OCI-LY7 (cell line): ENCODE measurements at regions not wholly inside any gene's neighbourhood (a gene's known extent, or its start where the extent isn't known, plus 50 kb on each side); places are given as distances from the start of the nearest gene placed in this dataset.

ENCODE experiments used
- BruUV-seq: library from RNA; stranded (reverse); fragments of 400-500 nt; replicated peaks from 2 replicates; lab custom pipeline; 2021; lab: Mats Ljungman, UMichigan
- CTCF ChIA-PET: fragments of 300-600 bp; sonication (Branson Sonifier 250); formaldehyde crosslinking; loops from one replicate; lab custom pipeline; 2022; ENCODE audit warnings: antibody characterized with exemption; ENCODE audit not compliant: unreplicated experiment; lab: Charles Lee
- POLR2A ChIA-PET: fragments of 300-600 bp; sonication (Branson Sonifier 250); formaldehyde crosslinking; loops from one replicate; lab custom pipeline; 2022; ENCODE audit warnings: antibody characterized with exemption; lab: Charles Lee
- DNase-seq: peaks from one replicate; pipeline ENCODE4 v3.0.0-alpha.2; 2015; ENCODE audit warnings: low spot score
- H2AFZ ChIP-seq: fragments of 200-600 bp; sonication (generic), shearing (Covaris generic); 2 replicates; pipeline ENCODE4 v1.6.1; 2014; ENCODE audit warnings: mild to moderate bottlenecking, antibody characterized with exemption, low read length, moderate library complexity
- H3K27ac ChIP-seq: fragments of 200-600 bp; sonication (generic); 2 replicates; pipeline ENCODE4 v1.5.1; 2014; ENCODE audit warnings: mixed run types, low read depth, mild to moderate bottlenecking, moderate library complexity, low read length, inconsistent platforms; ENCODE audit not compliant: poor library complexity, severe bottlenecking
- H3K36me3 ChIP-seq: fragments of 200-600 bp; sonication (generic); 2 replicates; pipeline ENCODE4 v1.6.1; 2014; ENCODE audit warnings: mild to moderate bottlenecking, antibody characterized with exemption, low read length, moderate library complexity, mixed read lengths; ENCODE audit not compliant: insufficient read depth
- H3K4me1 ChIP-seq: fragments of 200-600 bp; sonication (generic); 2 replicates; pipeline ENCODE4 v1.5.1; 2014; ENCODE audit warnings: mild to moderate bottlenecking, low read length; ENCODE audit not compliant: insufficient read depth, poor library complexity, severe bottlenecking
- H3K4me2 ChIP-seq: fragments of 200-600 bp; sonication (generic); 2 replicates; pipeline ENCODE4 v1.6.1; 2014; ENCODE audit warnings: mild to moderate bottlenecking, low read length
- H3K4me3 ChIP-seq: fragments of 200-600 bp; sonication (generic); 2 replicates; pipeline ENCODE4 v1.5.1; 2014; ENCODE audit warnings: mild to moderate bottlenecking, low read depth, low read length; ENCODE audit not compliant: poor library complexity, severe bottlenecking
- H3K79me2 ChIP-seq: fragments of 200-600 bp; sonication (generic); 2 replicates; pipeline ENCODE4 v1.6.1; 2016; ENCODE audit warnings: low read depth, mild to moderate bottlenecking, low read length, moderate library complexity, mixed read lengths; ENCODE audit not compliant: insufficient read depth
- H3K9me2 ChIP-seq: fragments of 200-600 bp; sonication (generic); 2 replicates; pipeline ENCODE4 v1.6.1; 2016; ENCODE audit warnings: mild to moderate bottlenecking, low read length, mixed read lengths; ENCODE audit not compliant: insufficient read depth
- H3K9me3 ChIP-seq: fragments of 200-600 bp; sonication (generic); 2 replicates; pipeline ENCODE4 v1.6.1; 2014; ENCODE audit warnings: mild to moderate bottlenecking, mixed run types, low read length, mixed read lengths
- H4K20me1 ChIP-seq: fragments of 200-600 bp; sonication (generic); 2 replicates; pipeline ENCODE4 v1.6.1; 2014; ENCODE audit warnings: mild to moderate bottlenecking, antibody characterized with exemption, low read length, moderate library complexity, mixed read lengths; ENCODE audit not compliant: insufficient read depth
- EZH2phosphoT487 ChIP-seq: fragments of 200-600 bp; sonication (generic); IDR thresholded peaks from 2 replicates; pipeline ENCODE4 v1.6.1; 2018; ENCODE audit warnings: low read depth, borderline replicate concordance, mild to moderate bottlenecking, mixed run types, antibody characterized with exemption, low read length, moderate library complexity, mixed read lengths
- intact Hi-C: fragments of 100-400 bp; cut with micrococcal nuclease; formaldehyde crosslinking; loops from one replicate; pipeline ENCODE4 v1.10.0; 2022; ENCODE audit not compliant: unreplicated experiment
- TF ChIP-seq, protein P1 (sequence below): fragments of 200-600 bp; sonication (generic); conservative IDR thresholded peaks from 2 replicates; pipeline ENCODE4 v1.5.1; 2014; ENCODE audit warnings: mild to moderate bottlenecking, antibody characterized with exemption, low read length, moderate library complexity, mixed read lengths

GRCh38 chr6:114619621-114620200, 276.9 kb upstream of the HS3ST5 start:
- Histone ChIP-seq H3K36me3 (no peaks in the 10 kb centered on the region), H3K79me2 (no peaks in the 10 kb centered on the region), H3K9me2 (no peaks in the 10 kb centered on the region), H2AFZ (no peak overlapping the region), H3K27ac (no peak overlapping the region), H3K4me3 (no peak overlapping the region), H3K4me2 (no peak overlapping the region), H3K9me3 (no peaks in the 10 kb centered on the region), H4K20me1 (no peaks in the 10 kb centered on the region), H3K4me1 (no peaks in the 10 kb centered on the region)
- no TSS peak for BruUV-seq
- TF ChIP-seq, protein P1, sequence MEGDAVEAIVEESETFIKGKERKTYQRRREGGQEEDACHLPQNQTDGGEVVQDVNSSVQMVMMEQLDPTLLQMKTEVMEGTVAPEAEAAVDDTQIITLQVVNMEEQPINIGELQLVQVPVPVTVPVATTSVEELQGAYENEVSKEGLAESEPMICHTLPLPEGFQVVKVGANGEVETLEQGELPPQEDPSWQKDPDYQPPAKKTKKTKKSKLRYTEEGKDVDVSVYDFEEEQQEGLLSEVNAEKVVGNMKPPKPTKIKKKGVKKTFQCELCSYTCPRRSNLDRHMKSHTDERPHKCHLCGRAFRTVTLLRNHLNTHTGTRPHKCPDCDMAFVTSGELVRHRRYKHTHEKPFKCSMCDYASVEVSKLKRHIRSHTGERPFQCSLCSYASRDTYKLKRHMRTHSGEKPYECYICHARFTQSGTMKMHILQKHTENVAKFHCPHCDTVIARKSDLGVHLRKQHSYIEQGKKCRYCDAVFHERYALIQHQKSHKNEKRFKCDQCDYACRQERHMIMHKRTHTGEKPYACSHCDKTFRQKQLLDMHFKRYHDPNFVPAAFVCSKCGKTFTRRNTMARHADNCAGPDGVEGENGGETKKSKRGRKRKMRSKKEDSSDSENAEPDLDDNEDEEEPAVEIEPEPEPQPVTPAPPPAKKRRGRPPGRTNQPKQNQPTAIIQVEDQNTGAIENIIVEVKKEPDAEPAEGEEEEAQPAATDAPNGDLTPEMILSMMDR = no peak
- no peak for TF ChIP-seq EZH2phosphoT487
- DNase-seq = no peak
- ChIA-PET CTCF (no interaction called here), POLR2A (interaction anchor here (0.7 kb wide), 1 partner anchor 29 kb away, joined by 3 read pairs; no protein-coding TSS in a partner anchor)
- intact Hi-C loops = no loop called here

- H3K4me2 ChIP-seq = no peak overlapping the region
- POLR2A ChIA-PET = interaction anchor here (0.6 kb wide), 2 partner anchors 15 to 54 kb away, joined by 3 to 4 read pairs; no protein-coding TSS in a partner anchor
- no peaks in the 10 kb centered on the region for H3K79me2 ChIP-seq
- TF ChIP-seq EZH2phosphoT487 = no peak
- TF ChIP-seq, protein P1 = no peak
- intact Hi-C loops = no loop called here
- CTCF ChIA-PET = no interaction called here
- H3K9me3 ChIP-seq = no peaks in the 10 kb centered on the region
- no peak overlapping the region for H3K4me3 ChIP-seq
- no peak for DNase-seq
- H3K27ac ChIP-seq = no peak overlapping the region
- H3K4me1 ChIP-seq = no peaks in the 10 kb centered on the region
- no peaks in the 10 kb centered on the region for H4K20me1 ChIP-seq
- BruUV-seq = no TSS peak
- H2AFZ ChIP-seq = no peak overlapping the region
- H3K36me3 ChIP-seq = no peaks in the 10 kb centered on the region
- H3K9me2 ChIP-seq = no peaks in the 10 kb centered on the region
Observed at GRCh38 chr6:114611696-114612095, 268.9 kb upstream of the HS3ST5 start.

- TF ChIP-seq, protein P1 = no peak
- TF ChIP-seq EZH2phosphoT487 = no peak
- no peaks in the 10 kb centered on the region for H3K36me3 ChIP-seq
- no peaks in the 10 kb centered on the region for H3K9me3 ChIP-seq
- no peak overlapping the region for H2AFZ ChIP-seq
- BruUV-seq = no TSS peak
- no peak overlapping the region for H3K4me3 ChIP-seq
- H3K4me1 ChIP-seq = no peaks in the 10 kb centered on the region
- no peaks in the 10 kb centered on the region for H4K20me1 ChIP-seq
- no peak for DNase-seq
- H3K4me2 ChIP-seq = no peak overlapping the region
- intact Hi-C loops = no loop called here
- ChIA-PET CTCF (no interaction called here), POLR2A (no interaction called here)
- no peak overlapping the region for H3K27ac ChIP-seq
- H3K9me2 ChIP-seq = no peaks in the 10 kb centered on the region
- no peaks in the 10 kb centered on the region for H3K79me2 ChIP-seq
Observed at GRCh38 chr6:114608091-114608490, 265.3 kb upstream of the HS3ST5 start.
